Prostate gland (tissue), 2 donors: ENCODE measurements at regions not wholly inside any gene's neighbourhood (a gene's known extent, or its start where the extent isn't known, plus 50 kb on each side); places are given as distances from the start of the nearest gene placed in this dataset.

Experiments used
- DNase-seq: peaks from one replicate; pipeline ENCODE4 v3.0.0-alpha.2; 2019; ENCODE audit warnings: low spot score
- H3K27ac ChIP-seq, 2 donors: fragments of 200-600 bp; sonication (generic); 2 replicates each; pipeline ENCODE4 v1.5.1; 2017 to 2019
- H3K27me3 ChIP-seq: fragments of 200-600 bp; sonication (generic); replicated peaks from 2 replicates; pipeline ENCODE4 v1.5.1; 2019; ENCODE audit not compliant: insufficient read depth
- H3K36me3 ChIP-seq, 2 donors: fragments of 200-600 bp; sonication (generic); 1 replicate in 1 of 2; 2 replicates in 1 of 2; pipeline versions ENCODE4 v1.5.1 to v1.8.1; 2017 to 2019
- H3K4me1 ChIP-seq: fragments of 200-600 bp; sonication (generic); replicated peaks from 2 replicates; pipeline ENCODE4 v1.5.1; 2019
- H3K4me3 ChIP-seq, 2 donors: fragments of 200-600 bp; sonication (generic); 2 replicates each; pipeline ENCODE4 v1.5.1; 2017 to 2019
- H3K9me3 ChIP-seq: fragments of 200-600 bp; sonication (generic); 2 replicates; pipeline ENCODE4 v1.5.1; 2017
- POLR2A ChIP-seq: fragments of 450-650 bp; IDR thresholded peaks from one replicate; pipeline ENCODE4 v1.6.1; 2016; ENCODE audit warnings: antibody characterized with exemption, mild to moderate bottlenecking
- POLR2AphosphoS5 ChIP-seq: sonication (generic); formaldehyde crosslinking; IDR thresholded peaks from one replicate; pipeline ENCODE4 v1.6.1; 2017; ENCODE audit warnings: antibody characterized with exemption
- WGBS: methylation state at CpG from one replicate; pipeline ENCODE4 v1.1.5; 2018; 5-methylcytosine and 5-hydroxymethylcytosine counted together
- intact Hi-C: fragments of 100-400 bp; cut with DNase I; formaldehyde crosslinking; loops from one replicate; pipeline ENCODE4 v1.14.2; 2022
- TF ChIP-seq, protein P1 (sequence below), 4 experiments: fragments of 200-600 bp in 2 of 4; fragments of 450-650 bp in 2 of 4; sonication (generic) in 2 of 4; IDR thresholded peaks; 1 replicate in 3 of 4; 2 replicates in 1 of 4; pipeline ENCODE4 v1.5.1; 2016 to 2019; ENCODE audit warnings: antibody characterized with exemption in 4 of 4, mild to moderate bottlenecking in 2 of 4, moderate library complexity in 2 of 4

DNA sequence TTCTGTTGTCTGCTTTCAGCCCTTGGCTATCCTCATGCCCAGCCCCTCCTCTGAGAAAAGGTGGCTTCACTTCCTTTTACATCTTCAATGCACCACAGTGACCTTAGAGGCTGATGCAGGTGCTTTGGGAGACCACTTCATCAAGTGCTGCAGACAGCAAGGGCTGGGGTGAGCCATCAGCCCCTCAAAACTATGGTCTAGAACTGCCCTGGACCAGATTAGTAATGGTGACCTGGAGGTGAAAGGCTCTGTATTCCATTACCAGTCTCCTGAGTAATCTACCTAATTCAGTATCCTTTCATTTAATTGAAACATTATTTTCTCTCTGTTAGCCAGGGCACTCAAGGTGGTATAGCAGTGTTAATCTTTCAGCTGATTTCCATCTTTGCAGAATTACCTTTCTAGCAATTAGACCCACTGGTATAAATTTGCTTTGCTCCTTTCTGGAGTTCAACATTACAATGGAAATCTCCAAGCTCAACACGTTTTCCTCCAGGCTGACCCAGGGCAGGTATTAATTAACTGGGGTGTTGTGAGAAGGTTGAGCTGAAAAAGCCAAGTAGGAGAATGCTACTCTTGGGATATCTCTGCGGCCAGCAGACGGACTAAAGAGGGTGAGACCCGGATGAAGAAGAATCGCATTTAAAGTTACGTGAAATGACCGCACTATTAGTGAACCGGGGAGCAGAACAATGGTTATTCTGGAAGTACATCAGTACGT is 469.0 kb downstream of the MEIS1 start:
- TF ChIP-seq, protein P1, sequence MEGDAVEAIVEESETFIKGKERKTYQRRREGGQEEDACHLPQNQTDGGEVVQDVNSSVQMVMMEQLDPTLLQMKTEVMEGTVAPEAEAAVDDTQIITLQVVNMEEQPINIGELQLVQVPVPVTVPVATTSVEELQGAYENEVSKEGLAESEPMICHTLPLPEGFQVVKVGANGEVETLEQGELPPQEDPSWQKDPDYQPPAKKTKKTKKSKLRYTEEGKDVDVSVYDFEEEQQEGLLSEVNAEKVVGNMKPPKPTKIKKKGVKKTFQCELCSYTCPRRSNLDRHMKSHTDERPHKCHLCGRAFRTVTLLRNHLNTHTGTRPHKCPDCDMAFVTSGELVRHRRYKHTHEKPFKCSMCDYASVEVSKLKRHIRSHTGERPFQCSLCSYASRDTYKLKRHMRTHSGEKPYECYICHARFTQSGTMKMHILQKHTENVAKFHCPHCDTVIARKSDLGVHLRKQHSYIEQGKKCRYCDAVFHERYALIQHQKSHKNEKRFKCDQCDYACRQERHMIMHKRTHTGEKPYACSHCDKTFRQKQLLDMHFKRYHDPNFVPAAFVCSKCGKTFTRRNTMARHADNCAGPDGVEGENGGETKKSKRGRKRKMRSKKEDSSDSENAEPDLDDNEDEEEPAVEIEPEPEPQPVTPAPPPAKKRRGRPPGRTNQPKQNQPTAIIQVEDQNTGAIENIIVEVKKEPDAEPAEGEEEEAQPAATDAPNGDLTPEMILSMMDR (IDR thresholded peaks at IDR 0.05): no peak
- TF ChIP-seq POLR2A: no peak
- TF ChIP-seq POLR2AphosphoS5: no peak
- Histone ChIP-seq H3K9me3 (no peaks in the 10 kb centered on the region), H3K27me3 (no peaks in the 10 kb centered on the region), H3K4me1 (no peaks in the 10 kb centered on the region), H3K27ac (no peak overlapping the region), H3K36me3 (no peaks in the 10 kb centered on the region), H3K4me3 (no peak overlapping the region)
- intact Hi-C loops: no loop called here
- WGBS: 97% methylated on average over 9 of the region's 9 CpGs
- DNase-seq: no peak

DNA sequence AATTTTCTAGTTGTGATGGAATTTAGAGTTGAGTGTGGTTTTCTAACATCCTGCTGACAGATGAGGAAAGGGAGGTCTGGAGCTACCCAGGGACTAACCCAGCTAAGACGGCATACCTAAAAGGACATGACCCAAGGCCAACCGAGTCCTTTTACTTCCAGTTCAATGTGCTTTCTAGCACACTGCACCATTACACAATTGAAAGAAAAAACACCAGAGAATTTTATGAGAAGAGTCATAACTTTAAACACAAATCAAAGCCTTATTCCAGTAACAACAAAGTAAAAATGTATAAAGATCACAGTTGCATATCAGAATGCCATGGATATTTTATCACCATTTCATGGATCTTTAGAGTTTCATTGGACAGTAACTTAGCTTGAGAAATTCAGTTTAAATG is 480.3 kb downstream of the MEIS1 start:
- Histone ChIP-seq H3K4me3 (no peak overlapping the region), H3K36me3 (no peaks in the 10 kb centered on the region), H3K9me3 (no peaks in the 10 kb centered on the region), H3K27ac (no peak overlapping the region), H3K4me1 (no peaks in the 10 kb centered on the region), H3K27me3 (no peaks in the 10 kb centered on the region)
- DNase-seq: no peak
- TF ChIP-seq, protein P1 (IDR thresholded peaks at IDR 0.05): no peak
- TF ChIP-seq POLR2A (no peak), POLR2AphosphoS5 (no peak)
- intact Hi-C loops: no loop called here
- WGBS: 49% methylated on average over 2 of the region's 2 CpGs

DNA sequence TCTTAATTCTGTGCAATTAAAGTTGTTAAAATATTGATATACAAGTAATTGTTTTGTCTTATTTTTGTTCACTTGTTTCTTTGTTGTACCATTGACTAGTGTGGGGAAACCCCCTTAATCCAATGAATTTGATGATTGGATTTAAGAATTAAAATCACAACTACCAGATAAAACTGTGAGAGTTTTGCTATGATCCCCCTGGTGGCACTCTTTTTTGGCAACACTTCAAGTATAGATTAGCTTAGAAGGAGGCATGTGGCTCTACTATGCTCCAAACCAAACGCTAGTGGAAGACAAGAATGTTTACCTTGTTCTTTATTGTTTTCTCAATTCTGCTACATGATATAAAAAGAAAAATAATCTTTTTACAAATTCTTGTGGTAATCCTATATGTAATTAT is 477.8 kb upstream of the ETAA1 start:
- no peak overlapping the region for H3K27ac ChIP-seq
- WGBS: 39% methylated on average over 1 of the region's 1 CpG
- no peaks in the 10 kb centered on the region for H3K27me3 ChIP-seq
- no peak for DNase-seq
- H3K4me3 ChIP-seq: no peak overlapping the region
- H3K9me3 ChIP-seq: no peaks in the 10 kb centered on the region
- no peaks in the 10 kb centered on the region for H3K36me3 ChIP-seq
- no peak for TF ChIP-seq POLR2AphosphoS5
- no peak for TF ChIP-seq POLR2A
- intact Hi-C loops: no loop called here
- no peaks in the 10 kb centered on the region for H3K4me1 ChIP-seq

DNA sequence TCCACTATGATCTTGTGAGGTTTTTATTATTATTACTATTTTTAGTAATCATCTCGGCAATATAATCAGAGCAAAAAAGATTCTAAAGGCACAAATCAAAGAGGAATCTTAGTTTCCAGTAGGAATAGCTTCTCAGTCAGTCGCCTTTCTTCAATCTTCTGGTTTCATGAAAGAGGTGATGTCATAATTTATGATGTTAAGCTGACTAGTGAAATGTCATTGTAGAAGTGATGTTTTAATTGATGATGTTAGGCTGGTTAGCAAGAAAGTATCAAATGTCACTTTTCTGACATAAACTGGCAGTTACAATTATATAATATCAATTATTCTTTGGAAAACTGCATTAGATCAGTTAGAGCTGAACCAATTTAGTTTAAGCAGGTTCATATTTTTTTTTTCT is 476.7 kb upstream of the ETAA1 start:
- TF ChIP-seq POLR2AphosphoS5 (no peak), POLR2A (no peak)
- TF ChIP-seq, protein P1 (IDR thresholded peaks at IDR 0.05): no peak
- Histone ChIP-seq H3K27me3 (no peaks in the 10 kb centered on the region), H3K9me3 (no peaks in the 10 kb centered on the region), H3K4me3 (no peak overlapping the region), H3K36me3 (no peaks in the 10 kb centered on the region), H3K4me1 (no peaks in the 10 kb centered on the region), H3K27ac (no peak overlapping the region)
- intact Hi-C loops: no loop called here
- DNase-seq: no peak
- 87% methylated on average over 2 of the region's 2 CpGs for WGBS

DNA sequence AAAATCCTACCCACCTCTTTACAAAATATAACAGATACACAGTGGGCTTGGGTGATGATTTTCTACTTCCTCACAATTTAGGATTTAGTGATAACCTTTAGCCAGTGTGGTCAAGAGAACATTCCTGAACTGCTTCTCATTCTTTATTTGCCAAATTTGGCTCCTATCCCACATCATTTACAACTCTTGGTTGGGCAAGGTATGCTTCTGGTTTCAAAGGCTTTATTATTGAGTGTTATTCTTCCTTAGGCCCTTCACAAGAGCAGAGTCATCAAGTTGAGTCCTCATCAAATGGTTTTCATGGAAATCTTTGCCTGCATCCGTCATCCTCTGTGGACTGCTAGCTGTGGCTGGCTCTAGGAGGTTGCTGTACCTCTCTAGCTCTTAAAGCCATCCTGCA is 472.0 kb upstream of the ETAA1 start:
- Histone ChIP-seq H3K27me3 (no peaks in the 10 kb centered on the region), H3K4me1 (no peaks in the 10 kb centered on the region), H3K27ac (no peak overlapping the region), H3K4me3 (no peak overlapping the region), H3K36me3 (no peaks in the 10 kb centered on the region), H3K9me3 (no peaks in the 10 kb centered on the region)
- intact Hi-C loops: no loop called here
- DNase-seq: no peak
- TF ChIP-seq POLR2AphosphoS5: no peak
- no peak for TF ChIP-seq POLR2A
- TF ChIP-seq, protein P1 (IDR thresholded peaks at IDR 0.05): no peak
- WGBS: 100% methylated on average over 1 of the region's 1 CpG
